Cardiac muscle cell (in vitro differentiated cells and primary cell): ENCODE measurements at regions not wholly inside any gene's neighbourhood (a gene's known extent, or its start where the extent isn't known, plus 50 kb on each side); places are given as distances from the start of the nearest gene placed in this dataset.

Experiments used
- DNase-seq, 2 donors: peaks; one replicate each; pipeline versions ENCODE4 v3.0.0 to v3.0.0-alpha.2; 2010 to 2017; ENCODE audit warnings: low read depth in 1 of 2, low spot score in 1 of 2
- H3K27ac ChIP-seq: fragments of 200-600 bp; sonication (generic); 2 replicates; pipeline ENCODE4 v1.5.1; 2016
- H3K27me3 ChIP-seq: fragments of 200-600 bp; sonication (generic); 2 replicates; pipeline ENCODE4 v1.6.0; 2016; ENCODE audit warnings: control low read depth
- H3K36me3 ChIP-seq: fragments of 200-600 bp; sonication (generic); 2 replicates; pipeline ENCODE4 v1.5.1; 2016; ENCODE audit warnings: control low read depth
- H3K4me1 ChIP-seq: fragments of 200-600 bp; sonication (generic); 2 replicates; pipeline ENCODE4 v1.8.1; 2017; ENCODE audit warnings: low read depth, mild to moderate bottlenecking, mixed run types
- H3K4me3 ChIP-seq: fragments of 200-600 bp; sonication (generic); 2 replicates; pipeline ENCODE4 v1.5.1; 2016; ENCODE audit warnings: mild to moderate bottlenecking
- H3K9me3 ChIP-seq: fragments of 200-600 bp; sonication (generic); 2 replicates; pipeline ENCODE4 v1.5.1; 2017; ENCODE audit warnings: low read depth, mild to moderate bottlenecking, control low read depth
- TF ChIP-seq, protein P1 (sequence below): IDR thresholded peaks from 2 replicates; pipeline ENCODE4 v1.5.1; 2012; ENCODE audit warnings: low read depth, mild to moderate bottlenecking, low read length

GRCh38 chr7:130932088-130932487, 198.1 kb upstream of the KLF14 start:
- no peaks in the 10 kb centered on the region for H3K9me3 ChIP-seq
- no peaks in the 10 kb centered on the region for H3K4me1 ChIP-seq
- DNase-seq: no peak
- no peaks in the 10 kb centered on the region for H3K27me3 ChIP-seq
- no peak overlapping the region for H3K4me3 ChIP-seq
- TF ChIP-seq, protein P1, sequence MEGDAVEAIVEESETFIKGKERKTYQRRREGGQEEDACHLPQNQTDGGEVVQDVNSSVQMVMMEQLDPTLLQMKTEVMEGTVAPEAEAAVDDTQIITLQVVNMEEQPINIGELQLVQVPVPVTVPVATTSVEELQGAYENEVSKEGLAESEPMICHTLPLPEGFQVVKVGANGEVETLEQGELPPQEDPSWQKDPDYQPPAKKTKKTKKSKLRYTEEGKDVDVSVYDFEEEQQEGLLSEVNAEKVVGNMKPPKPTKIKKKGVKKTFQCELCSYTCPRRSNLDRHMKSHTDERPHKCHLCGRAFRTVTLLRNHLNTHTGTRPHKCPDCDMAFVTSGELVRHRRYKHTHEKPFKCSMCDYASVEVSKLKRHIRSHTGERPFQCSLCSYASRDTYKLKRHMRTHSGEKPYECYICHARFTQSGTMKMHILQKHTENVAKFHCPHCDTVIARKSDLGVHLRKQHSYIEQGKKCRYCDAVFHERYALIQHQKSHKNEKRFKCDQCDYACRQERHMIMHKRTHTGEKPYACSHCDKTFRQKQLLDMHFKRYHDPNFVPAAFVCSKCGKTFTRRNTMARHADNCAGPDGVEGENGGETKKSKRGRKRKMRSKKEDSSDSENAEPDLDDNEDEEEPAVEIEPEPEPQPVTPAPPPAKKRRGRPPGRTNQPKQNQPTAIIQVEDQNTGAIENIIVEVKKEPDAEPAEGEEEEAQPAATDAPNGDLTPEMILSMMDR: no peak
- H3K27ac ChIP-seq: no peak overlapping the region
- no peaks in the 10 kb centered on the region for H3K36me3 ChIP-seq

DNA sequence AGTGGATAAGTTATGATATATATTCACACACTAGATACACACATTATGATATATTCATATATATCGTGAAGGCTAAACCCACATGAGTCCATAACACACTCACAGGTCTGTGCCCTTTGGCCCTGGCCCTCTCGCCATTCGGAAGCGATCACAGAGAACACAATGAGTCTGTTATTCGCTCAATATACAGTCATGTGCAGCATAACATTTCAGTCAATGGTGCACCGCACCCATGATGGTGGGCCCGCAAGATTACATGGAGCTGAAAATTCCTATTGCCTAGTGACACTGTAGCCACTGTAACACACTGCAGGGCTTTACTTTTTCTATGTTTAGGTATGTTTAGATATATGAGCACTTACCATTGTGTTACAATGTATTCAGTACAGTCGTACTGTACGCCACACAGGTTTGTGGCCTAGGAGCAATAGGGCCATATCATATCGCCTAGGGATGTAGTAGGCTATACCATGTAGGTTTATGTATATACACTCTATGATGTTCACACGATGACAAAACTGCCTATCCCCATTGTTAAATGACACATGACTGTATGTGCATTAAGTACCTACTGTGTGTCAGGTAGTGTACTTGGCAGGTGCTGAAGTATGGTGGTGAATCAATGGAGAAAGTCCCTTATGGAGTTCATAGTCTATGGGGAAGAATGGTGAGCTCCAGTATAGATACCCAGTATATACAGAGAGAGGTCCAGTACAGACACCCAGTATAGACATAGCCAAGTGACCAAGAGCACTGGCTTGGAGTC, 198.8 kb upstream of the KLF14 start:
- DNase-seq: no peak
- TF ChIP-seq, protein P1: no peak
- no peaks in the 10 kb centered on the region for H3K27me3 ChIP-seq

GRCh38 chr7:130933919-130934318, 199.9 kb upstream of the KLF14 start:
- H3K4me1 ChIP-seq: no peaks in the 10 kb centered on the region
- no peak for DNase-seq

More for the DNA sequence above, 198.8 kb upstream of the KLF14 start:
- Histone ChIP-seq H3K27ac (no peak overlapping the region), H3K4me1 (no peaks in the 10 kb centered on the region), H3K9me3 (no peaks in the 10 kb centered on the region), H3K36me3 (no peaks in the 10 kb centered on the region), H3K4me3 (no peak overlapping the region)

GRCh38 chr7:130935564-130936157, 201.7 kb upstream of the KLF14 start:
- Histone ChIP-seq H3K27me3 (no peaks in the 10 kb centered on the region), H3K27ac (no peak overlapping the region), H3K4me1 (no peaks in the 10 kb centered on the region), H3K36me3 (no peaks in the 10 kb centered on the region), H3K4me3 (no peak overlapping the region), H3K9me3 (no peaks in the 10 kb centered on the region)
- TF ChIP-seq, protein P1: no peak
- no peak for DNase-seq

More at GRCh38 chr7:130933919-130934318, 199.9 kb upstream of the KLF14 start:
- Histone ChIP-seq H3K36me3 (no peaks in the 10 kb centered on the region), H3K9me3 (no peaks in the 10 kb centered on the region), H3K4me3 (no peak overlapping the region), H3K27ac (no peak overlapping the region), H3K27me3 (no peaks in the 10 kb centered on the region)
- TF ChIP-seq, protein P1: no peak

DNA sequence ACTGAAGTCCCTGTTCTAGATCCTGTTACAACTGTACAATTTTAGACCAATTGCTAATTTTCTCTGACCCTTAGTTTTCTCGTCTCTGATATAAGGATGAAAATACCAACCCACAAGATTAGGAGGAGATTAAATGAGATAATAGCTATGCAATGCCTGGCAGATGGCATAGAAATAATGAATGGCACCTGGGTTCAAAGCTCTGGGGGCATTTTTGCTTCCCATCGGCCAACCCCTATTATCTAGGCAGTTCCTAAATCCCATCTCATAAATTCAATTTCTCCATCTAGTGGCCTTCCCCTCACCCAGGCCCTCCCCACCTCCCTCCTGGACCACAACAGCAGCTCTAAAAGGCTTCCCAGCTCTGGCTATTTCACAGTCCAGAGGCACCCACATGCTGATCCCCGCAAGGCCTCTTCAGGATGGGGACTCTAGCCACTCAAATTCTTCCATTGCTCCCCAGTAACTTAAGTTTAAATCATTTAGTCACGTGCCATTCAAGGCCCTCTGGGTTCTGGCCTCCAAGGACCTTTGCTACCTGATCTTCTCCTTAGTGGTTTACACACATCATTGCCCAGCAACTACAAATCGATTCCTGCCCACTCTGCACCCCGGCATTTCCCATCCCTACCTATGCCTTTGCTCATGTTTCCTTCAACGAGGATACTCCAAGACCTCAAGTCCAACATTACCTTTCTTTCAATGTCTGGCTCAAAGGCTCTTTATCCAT, 202.4 kb upstream of the KLF14 start:
- H3K4me1 ChIP-seq: peaks cover 3% of the 10 kb centered on the region
- no peak for DNase-seq

More for the DNA sequence above, 202.4 kb upstream of the KLF14 start:
- TF ChIP-seq, protein P1: no peak
- no peak overlapping the region for H3K4me3 ChIP-seq
- H3K27me3 ChIP-seq: no peaks in the 10 kb centered on the region
- no peaks in the 10 kb centered on the region for H3K9me3 ChIP-seq
- H3K27ac ChIP-seq: no peak overlapping the region
- no peaks in the 10 kb centered on the region for H3K36me3 ChIP-seq
